Stimulated activated CD4-positive, alpha-beta T cell treated with anti-CD3 and anti-CD28 coated beads, Interleukin-15, amount 100 ng/mL, for 1 hour (primary cell): ENCODE measurements at regions not wholly inside any gene's neighbourhood (a gene's known extent, or its start where the extent isn't known, plus 50 kb on each side); places are given as distances from the start of the nearest gene placed in this dataset.
"Not testable (repeated sequence)": the region's sequence is repeated elsewhere in the genome, so short reads cannot be mapped to it uniquely, and the experiment has no call there.

ENCODE experiments used
- DNase-seq, 2 donors: peaks; one replicate each; pipeline ENCODE4 v3.0.0-alpha.2; 2020; ENCODE audit warnings: low read depth in 1 of 2, low spot score in 1 of 2

DNA sequence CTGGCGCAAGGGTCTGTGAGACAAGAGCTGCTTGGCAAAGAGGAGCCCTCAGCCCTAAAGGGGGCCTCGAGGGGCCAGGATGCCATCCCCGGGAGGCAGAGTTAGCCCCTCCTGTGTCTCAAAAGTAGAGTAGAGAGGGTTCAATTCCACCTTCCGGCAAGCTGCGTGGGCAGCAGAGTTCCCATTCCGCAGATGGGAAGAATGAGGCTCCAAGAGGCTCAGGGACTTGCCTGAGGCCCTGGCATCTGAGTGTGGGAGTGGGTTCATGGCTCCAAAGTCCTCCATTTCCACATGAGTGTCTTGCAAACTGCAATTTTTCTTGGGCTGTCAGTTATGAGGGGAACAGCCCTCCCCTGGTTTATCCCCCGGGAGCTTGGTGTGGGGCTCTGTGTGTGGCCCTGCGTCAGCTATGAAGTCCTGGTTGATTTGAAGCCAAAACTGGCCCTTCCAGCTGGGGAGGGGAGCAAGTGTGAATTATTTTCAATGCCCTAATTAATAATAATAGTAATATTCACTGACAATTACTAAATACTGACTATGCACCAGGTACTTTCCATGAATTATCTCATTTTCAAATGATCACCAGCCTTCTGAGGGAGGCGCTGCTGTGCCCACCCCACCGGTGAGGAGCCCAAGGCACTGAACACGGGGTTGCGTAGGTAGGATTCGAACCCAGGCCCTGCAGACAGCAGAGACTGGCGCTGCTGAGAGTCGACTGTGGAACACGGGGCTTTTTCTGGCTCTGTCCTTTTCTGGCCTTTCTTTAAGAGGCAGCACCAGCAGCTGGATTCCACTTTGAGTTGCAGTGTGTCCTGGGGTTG lies 153.0 kb upstream of the PTPN1 start:
- DNase-seq, result no peak

DNA sequence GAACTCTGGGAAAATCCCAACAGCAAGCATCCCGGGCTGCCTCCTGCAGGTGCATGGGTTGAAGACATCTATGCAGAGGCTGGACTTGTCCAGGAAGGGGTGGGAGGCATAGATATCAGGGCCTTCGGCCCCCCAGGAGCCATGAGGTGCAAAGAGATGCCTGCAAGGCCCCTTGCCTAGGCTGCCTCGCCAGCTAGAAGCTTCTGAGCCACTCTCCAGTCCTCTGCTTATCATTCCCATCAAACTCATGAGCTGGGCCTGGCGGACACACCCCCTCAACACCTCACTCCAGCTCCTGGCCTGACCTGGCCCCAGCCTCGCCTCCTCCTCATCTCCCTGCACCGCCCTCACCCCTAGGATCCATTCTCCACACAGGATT lies 152.4 kb upstream of the PTPN1 start:
- no peak for DNase-seq

DNA sequence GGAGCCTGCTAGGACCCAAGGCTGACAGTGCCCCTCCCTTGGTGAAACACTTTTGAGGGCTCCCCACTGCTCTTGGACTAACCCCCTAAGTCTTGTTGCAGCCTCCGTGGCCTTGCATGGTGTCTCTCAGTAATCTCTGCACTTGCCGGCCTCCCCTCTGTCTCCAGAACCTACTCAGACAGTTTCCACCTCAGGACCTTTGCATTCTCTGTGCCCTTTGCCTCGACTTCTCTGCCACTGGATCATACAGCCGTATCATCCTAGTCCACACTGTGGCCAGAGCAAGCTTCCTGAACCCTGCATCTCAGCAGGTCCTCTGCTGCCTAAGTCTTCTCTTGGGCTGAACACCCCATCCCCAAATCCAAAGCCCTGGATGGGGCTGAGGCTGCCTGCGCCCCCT lies 152.0 kb upstream of the PTPN1 start:
- DNase-seq, result no peak

DNA sequence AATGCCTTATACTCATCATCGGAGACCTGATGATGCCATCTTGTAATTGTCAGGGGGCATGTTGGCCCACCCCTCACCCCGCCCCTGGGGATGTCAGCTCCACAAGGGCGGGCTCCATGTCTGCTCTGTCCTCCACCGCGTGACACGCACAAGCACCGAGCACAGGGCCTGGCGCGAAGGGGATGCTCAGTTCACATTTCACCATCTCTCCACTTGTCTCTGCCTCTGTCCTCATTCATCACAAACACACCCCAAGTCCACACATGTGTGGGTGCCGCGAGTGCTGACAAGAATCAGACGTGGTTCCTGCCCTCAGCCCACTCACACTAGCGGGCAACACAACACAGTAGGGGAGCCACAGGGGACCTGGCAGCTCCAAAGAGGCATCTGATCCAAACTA lies 151.2 kb upstream of the PTPN1 start:
- no peak for DNase-seq

DNA sequence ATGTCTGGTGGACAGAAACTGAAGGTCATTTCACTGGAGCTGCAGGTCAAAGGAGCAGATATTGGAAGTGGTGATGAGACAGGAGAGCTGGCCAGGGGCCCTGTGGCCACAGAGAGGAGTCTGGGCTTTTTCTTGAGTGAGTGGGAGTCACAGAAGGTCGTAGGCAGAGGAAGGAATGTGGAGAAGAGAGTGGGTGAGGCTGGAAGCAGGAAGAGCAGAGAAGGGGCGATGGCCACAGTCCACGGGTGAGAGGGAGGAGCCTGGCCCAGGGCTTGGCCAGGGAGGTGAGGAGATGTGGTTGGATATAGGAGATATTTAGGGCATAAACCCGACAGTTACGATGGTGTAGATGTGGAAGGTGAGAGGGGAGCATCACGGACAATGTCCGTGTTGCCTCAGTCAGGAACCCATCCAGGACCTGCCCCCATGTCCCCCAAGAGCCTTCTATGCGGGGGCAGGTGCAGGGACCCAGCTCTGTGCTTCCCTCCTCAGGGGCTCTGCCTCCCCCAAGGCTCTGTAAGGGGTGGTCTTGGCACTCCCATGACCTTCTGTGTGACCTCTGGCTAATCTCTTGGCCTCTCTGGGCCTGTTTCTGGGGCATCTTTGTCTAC lies 150.5 kb upstream of the PTPN1 start:
- no peak for DNase-seq

DNA sequence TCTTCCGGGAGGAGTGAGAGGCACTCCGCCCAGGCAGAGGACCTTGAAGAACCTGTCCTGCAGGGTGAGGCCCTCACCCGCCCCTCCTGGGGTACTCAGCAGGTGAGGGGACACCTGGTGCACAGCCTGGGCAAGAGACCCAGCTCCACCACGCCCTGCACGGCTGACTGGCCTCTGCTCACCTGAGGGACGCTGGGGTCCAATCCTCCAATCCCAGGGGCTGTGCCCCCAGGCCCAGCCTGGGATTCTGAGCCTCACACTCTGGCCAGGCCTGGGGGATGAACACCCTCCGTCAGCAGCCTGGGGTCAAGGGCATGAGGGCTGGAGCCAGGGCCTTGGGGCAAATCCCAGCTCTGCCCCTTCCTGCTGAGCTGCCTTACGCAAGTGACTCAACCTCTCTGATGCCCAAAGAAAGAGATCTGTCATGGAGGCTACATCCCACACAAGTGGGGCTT lies 149.9 kb upstream of the PTPN1 start:
- DNase-seq, result no peak

DNA sequence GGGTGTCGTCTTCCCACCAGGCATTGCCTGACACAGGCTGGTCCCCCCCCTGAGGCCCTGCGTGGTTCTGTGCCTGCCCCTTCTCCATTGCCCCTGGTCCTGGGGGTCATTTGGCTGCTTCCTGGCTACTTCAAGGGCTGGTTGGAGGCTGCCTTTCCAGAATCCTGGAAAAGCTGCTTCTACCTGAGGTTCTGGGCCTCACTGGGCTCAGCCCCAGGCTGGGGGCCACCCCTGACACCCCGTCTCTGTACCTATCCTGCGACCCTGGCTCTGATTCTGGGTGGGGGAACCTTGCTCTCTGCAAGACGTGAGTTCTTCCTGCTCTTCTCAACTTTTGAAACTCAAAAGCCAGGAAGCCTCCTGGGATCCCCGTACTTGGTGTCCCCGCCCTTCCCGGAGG lies 149.3 kb upstream of the PTPN1 start:
- no peak for DNase-seq

DNA sequence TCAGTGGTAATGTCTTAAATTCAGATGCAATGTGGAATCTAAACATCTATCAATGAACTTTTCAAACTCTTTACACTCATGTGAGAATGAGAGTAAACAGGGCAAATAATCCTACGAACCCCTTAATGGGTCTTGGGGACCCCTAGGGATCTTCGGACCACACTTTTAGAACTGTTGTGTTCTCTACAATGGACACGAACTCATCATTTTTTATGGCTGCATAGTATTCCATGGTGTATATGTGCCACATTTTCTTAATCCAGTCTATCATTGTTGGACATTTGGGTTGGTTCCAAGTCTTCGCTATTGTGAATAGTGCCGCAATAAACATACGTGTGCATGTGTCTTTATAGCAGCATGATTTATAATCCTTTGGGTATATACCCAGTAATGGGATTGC lies 148.0 kb upstream of the PTPN1 start:
- not testable (repeated sequence) for DNase-seq

DNA sequence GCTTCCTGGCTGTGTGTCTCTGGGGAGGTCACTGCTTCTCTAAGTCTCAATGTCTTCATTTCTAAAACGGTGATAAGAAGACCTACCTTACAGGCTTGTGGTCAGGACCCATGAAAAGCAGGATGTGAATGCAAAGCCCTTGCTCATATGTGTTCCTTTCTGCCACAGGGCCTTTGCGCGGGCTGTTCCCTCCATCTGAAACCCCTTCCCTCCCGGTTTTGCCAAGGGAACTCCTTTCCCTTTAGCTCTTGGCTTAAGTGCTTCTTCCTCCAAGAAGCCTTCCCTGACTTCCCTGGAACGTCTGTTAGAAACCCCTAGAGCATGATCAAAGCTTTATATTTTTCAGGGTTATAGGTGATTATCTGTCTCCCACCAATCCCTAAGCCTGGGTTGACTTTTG lies 147.2 kb upstream of the PTPN1 start:
- no peak for DNase-seq

DNA sequence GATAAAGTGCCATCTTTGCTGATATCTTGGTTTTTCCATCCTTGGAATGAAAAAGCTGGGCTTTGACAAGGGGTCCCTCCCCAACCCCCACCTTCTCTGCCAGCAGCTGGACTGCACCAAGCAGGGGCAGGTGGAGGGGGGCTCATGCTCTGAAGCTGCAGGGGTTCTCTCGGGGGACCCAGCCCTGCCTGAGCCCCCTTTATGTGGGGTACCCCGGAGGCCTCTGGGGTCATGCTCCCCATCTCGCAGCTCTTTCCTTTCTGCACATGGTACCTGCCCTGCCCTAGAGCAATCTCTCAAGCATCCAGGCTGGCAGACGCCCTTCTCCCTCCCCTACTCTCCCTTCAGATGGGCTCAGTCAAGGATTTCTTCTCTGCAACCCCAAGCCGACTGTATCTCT lies 146.7 kb upstream of the PTPN1 start:
- no peak for DNase-seq

DNA sequence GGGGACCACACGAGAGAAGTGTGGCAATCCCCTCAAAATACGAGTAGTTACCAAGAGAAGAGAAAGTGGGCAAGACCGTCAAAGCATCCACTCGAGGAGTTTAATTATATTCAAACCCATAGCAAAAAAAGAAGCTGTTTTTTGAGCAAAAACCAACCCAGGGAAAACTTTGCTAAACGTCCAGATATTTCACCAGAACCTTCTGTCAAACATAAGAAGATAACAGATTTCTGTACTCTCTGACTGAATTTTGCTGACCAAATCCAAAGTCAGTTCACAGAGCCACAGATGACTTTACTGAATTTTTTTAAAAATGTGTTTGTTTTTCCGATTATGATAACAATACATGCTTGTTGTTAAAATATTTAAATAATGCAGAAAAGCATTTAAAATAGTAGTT lies 145.6 kb upstream of the PTPN1 start:
- no peak for DNase-seq

DNA sequence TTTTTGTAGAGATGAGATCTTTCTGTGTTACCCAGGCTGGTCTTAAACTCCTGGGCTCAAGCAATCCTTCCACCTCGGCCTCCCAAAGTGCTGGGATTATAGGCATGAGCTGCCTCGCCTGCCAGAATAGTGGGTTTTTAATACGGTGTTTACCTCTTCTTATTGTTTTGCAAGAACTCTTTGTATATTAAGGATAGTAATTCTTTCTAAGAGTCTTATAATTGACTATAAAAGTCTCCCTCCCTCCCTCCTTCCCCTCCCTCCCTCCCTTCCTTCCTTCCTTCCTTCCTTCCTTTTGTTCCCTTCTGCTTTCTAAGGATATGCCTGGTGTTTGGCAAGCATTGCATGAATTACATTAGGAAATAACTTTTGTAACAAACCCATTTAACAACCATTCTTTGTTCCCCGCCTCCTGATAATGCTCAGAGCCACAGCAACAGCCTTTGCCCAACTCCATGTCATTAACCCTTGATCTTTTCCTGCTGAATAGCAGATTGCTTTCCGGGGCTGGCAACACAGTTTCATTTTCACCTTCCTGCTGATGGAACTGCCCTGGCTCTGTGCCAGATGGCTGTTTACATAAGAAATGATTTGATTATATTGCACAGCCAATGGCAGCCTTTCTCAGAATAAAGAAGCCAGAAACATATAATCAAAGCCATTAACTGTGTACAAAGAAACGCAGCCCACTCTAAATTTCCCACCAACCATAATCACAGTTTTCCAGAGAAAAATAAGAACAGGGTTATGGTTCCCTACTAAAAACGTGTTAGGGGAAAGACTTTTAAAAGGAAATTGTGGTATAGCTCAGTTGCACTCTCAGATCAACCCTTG lies 143.7 kb upstream of the PTPN1 start:
- DNase-seq, result no peak

DNA sequence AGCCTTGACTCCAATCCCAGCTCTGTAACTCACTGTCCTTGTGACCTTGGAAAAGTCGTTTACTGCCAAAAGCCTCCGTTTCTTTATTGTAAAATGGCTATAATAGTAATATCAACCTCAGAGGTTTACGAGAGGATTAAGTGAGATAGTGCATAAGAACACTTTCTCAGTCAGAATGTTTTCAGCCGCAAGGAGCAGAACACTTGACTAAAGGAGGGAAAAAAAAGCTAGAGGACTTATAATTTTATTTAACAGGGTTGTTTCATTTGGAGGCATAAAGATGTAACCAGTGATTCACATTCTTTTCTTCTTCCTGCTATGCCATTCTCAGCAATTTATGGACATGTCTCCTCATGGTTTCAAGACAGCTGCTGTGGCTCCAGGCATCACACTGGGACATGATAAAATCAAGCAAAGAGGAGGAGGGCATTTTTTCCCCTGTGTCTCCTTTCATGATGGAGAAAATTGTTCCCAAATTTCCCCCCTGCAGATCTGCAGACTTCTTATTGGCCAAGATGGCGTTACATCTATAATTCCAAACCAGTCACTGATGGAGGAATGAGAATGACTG lies 143.0 kb upstream of the PTPN1 start:
- no peak for DNase-seq

DNA sequence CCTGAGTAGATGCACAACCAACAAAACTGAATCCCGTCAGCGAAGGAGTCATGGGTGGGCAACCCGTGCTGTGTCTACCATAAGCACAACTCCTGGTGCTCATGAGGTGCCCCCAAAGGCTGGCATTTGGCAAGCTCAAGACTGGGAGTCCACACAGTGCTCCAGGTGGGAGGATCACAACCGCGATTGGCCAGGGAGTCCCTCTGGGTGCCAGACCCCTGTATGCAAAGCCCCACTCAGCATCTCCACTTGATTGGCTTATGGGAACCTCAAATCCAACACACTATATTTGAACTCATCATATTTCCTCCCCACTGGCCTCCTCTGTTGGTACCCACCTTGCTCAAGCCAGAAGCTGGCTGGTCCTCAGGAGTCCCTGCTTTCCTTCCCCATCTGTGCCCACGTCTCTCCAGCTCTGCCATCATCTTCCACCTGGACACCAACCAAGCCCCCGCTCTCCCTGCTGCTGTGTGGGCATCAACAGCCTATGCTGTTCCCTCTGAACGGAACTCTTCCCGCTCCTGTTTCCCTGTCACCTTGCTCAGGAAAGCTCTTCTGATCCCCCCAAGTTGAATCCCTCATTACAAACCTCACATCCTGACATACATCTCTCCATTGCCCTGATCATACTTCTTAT lies 142.3 kb upstream of the PTPN1 start:
- no peak for DNase-seq

DNA sequence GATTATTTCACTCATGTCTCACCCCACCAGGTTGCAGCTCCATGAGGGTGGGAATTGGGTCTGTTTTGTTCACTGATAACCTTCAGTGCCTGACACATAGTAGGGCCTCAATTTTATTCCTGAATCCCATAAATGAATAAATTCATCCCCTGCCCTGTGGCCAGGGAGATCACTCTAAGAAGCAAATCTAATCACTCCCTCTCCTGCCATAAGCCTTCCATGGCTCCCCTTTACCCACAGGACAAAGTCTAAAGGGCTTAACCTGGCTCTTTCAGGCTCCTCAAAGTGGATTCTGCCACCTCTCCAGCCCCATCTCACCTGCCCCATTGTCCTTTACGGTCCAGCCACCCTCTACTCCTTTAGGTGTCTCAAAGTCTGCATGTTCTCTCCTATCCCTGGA lies 141.8 kb upstream of the PTPN1 start:
- DNase-seq, result no peak

DNA sequence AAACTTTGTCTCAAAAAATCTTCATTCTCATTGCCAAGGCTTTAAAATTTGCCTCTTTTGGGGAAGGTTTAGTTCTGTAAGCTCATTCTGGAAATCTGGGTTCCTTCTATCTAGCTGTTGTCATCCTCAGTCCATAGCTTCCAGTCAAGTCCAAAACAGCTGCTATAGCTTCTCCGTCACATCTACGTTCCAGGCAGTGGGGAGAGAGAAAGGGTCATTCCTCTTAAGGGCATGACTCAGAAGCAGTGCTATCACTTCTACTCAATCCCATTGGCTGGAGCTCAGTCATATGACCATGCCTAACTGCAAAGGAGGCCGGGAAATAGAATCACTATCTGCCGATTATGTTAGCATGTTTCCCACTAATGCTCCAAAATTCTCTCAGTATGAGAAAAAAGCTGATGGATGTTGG lies 141.4 kb upstream of the PTPN1 start:
- no peak for DNase-seq

DNA sequence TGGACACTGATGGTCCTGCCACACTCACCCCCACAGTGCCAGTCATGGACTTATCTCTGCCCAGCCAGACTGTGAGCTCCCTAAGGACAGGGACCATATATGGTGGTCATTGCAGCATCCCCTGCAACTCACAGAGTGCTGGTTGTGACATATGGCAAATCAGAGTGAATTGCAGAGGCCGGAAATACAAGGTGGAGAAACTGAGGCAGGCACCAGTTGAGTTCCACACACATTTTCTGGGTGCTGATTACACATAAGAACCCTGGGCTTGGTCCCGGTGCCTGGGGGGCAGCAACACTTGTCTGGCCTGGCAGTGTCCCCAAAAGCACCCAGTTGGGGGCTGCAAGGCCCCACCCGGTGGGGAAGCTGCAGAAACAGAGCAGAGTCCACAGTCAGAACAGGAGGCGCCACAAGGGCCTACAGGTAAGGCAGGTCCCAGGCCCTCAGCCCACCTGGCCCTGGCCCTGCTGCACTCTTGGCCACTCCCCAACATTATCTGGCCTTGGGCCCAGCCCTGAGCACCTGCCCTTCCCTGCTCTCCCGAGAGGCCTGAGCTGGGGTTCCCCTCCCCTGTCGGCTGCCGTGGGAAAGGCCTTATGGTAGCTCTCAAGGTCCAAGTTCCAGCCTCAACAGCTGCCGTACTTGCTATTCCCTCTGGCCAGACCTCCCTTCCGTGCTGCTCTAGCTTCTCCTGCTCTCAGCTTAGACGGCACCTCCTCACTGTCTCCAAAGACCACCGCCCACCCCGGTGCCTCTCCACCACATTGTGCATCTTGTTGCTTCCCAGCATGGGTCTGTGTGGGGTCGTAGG lies 140.8 kb upstream of the PTPN1 start:
- no peak for DNase-seq

DNA sequence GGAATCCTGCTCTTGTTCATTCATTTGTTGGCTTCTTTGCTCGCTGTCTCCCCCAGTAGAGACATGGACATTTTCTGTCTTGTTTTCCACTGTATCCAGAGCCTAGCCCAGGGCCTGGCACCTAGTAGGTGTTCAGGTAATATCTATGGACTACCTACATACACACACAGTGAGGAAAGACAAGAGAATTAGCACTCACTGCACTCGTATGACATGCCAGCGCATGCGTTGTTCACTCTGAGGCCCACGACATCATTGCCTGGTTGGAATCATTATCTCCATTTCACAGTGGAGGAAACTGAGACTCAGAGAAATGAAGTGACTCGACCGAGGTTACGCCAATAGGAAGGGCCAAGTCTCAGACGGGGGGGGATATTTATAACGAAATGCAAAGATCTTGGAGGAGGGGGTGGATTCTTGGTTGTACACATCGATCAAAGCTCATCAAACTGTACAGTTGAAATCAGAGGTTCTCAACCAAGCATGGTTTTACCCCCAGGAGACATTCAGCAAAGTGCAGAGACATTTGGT lies 140.1 kb upstream of the PTPN1 start:
- no peak for DNase-seq

DNA sequence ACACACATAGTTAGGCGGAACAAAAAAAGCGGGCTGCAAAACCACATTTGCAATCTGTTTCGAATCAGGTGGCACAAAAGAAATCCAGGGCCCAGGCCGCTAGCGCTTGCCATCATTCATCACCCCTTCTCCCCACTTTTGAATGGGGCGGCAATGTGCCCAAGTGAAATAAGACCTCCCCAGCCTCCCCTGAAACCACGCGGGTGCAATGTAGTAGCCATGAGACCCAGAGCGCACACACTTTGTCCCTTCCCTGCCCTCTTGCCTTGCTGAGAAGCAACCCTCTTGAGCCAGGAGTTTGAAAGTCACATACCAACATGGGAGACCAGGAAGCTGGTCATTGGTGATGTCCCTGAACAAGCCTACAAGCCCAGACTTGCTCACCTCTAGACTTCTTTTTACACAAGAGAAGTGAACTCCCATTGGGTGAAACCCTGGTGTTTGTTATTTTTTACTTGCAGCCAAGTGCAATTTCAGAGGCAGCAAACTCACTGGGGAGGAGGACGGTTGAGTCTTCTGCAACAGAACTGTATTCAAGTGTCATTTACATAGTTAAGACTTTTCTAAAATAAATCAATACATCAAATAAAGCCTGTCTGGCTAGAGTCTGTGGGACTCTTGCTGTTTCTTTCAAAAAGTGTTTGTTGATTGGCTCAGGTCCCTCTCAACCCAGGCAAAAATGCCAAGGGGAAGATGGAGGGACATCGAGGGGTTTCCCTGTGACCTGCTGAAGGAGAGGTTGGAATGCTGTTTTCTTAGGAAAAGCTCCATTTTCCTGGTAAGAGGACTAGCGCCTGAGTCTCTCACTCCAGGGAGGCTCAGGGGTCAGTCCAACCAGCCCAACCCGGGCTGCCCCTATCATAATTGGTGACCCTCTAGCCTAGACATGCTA lies 138.1 kb upstream of the PTPN1 start:
- no peak for DNase-seq
